ENCODE measurements at regions not wholly inside any gene's neighbourhood (a gene's known extent, or its start where the extent isn't known, plus 50 kb on each side); places are given as distances from the start of the nearest gene placed in this dataset.

- TF ChIP-seq EZH2phosphoT487 (IDR thresholded peaks at IDR 0.05; ENCODE audit: insufficient read depth, low read depth) (no peak), EZH2 (IDR thresholded peaks at IDR 0.05; ENCODE audit: insufficient read depth, poor library complexity, severe bottlenecking) (no peak)
Observed at GRCh38 chr7:136049117-136049516, 72.0 kb upstream of the MTPN start.

Measured in GM23248 (cell line).